ENCODE measurements at regions not wholly inside any gene's neighbourhood (a gene's known extent, or its start where the extent isn't known, plus 50 kb on each side); places are given as distances from the start of the nearest gene placed in this dataset.

GRCh38 chr1:36653850-36654249, 171.1 kb upstream of the CSF3R start:
- Histone ChIP-seq H3K4me1 (ENCODE audit: insufficient read depth, low read length, poor library complexity, severe bottlenecking) (no peaks in the 10 kb centered on the region), H3K36me3 (ENCODE audit: insufficient read depth, low read length, poor library complexity, severe bottlenecking) (no peaks in the 10 kb centered on the region), H3K27me3 (replicated peaks; ENCODE audit: insufficient read depth, low read depth, low read length, poor library complexity) (peaks cover 26% of the 10 kb centered on the region), H3K9me3 (ENCODE audit: low read depth, low read length, poor library complexity, severe bottlenecking) (no peaks in the 10 kb centered on the region), H3K27ac (ENCODE audit: low read depth, low read length, poor library complexity, severe bottlenecking) (no peak overlapping the region), H3K4me3 (ENCODE audit: low read depth, low read length, poor library complexity, severe bottlenecking) (no peak overlapping the region)
- POLR2A ChIA-PET (ENCODE audit: low non-redundant PET): no interaction called here
- DNase-seq (ENCODE audit: low spot score): peak; percentile 8
- CTCF ChIA-PET: no interaction called here
- intact Hi-C loops (cut with micrococcal nuclease; ENCODE audit: unreplicated experiment): no loop called here
- TF ChIP-seq CTCF (conservative IDR thresholded peaks at IDR 0.05; ENCODE audit: low read depth, low read length) (no peak), EZH2 (IDR thresholded peaks at IDR 0.05; ENCODE audit: borderline replicate concordance, low read depth, low read length, poor library complexity, severe bottlenecking) (no peak)
- no TSS peak for BruUV-seq (replicated peaks)

- ChIA-PET POLR2A (ENCODE audit: low non-redundant PET) (no interaction called here), CTCF (no interaction called here)
- TF ChIP-seq CTCF (conservative IDR thresholded peaks at IDR 0.05; ENCODE audit: low read depth, low read length) (no peak), EZH2 (IDR thresholded peaks at IDR 0.05; ENCODE audit: borderline replicate concordance, low read depth, low read length, poor library complexity, severe bottlenecking) (no peak)
- Histone ChIP-seq H3K4me1 (ENCODE audit: insufficient read depth, low read length, poor library complexity, severe bottlenecking) (no peaks in the 10 kb centered on the region), H3K9me3 (ENCODE audit: low read depth, low read length, poor library complexity, severe bottlenecking) (no peaks in the 10 kb centered on the region), H3K27me3 (replicated peaks; ENCODE audit: insufficient read depth, low read depth, low read length, poor library complexity) (peaks cover 38% of the 10 kb centered on the region), H3K27ac (ENCODE audit: low read depth, low read length, poor library complexity, severe bottlenecking) (no peak overlapping the region), H3K4me3 (ENCODE audit: low read depth, low read length, poor library complexity, severe bottlenecking) (no peak overlapping the region), H3K36me3 (ENCODE audit: insufficient read depth, low read length, poor library complexity, severe bottlenecking) (no peaks in the 10 kb centered on the region)
- DNase-seq (ENCODE audit: low spot score): no peak
- no TSS peak for BruUV-seq (replicated peaks)
- intact Hi-C loops (cut with micrococcal nuclease; ENCODE audit: unreplicated experiment): no loop called here
Measured at GRCh38 chr1:36652586-36652985, 169.9 kb upstream of the CSF3R start.

- POLR2A ChIA-PET (ENCODE audit: low non-redundant PET): no interaction called here
- Histone ChIP-seq H3K4me3 (ENCODE audit: low read depth, low read length, poor library complexity, severe bottlenecking) (no peak overlapping the region), H3K27me3 (replicated peaks; ENCODE audit: insufficient read depth, low read depth, low read length, poor library complexity) (peaks cover 43% of the 10 kb centered on the region), H3K9me3 (ENCODE audit: low read depth, low read length, poor library complexity, severe bottlenecking) (no peaks in the 10 kb centered on the region), H3K27ac (ENCODE audit: low read depth, low read length, poor library complexity, severe bottlenecking) (no peak overlapping the region), H3K36me3 (ENCODE audit: insufficient read depth, low read length, poor library complexity, severe bottlenecking) (no peaks in the 10 kb centered on the region), H3K4me1 (ENCODE audit: insufficient read depth, low read length, poor library complexity, severe bottlenecking) (no peaks in the 10 kb centered on the region)
- CTCF ChIA-PET: no interaction called here
- intact Hi-C loops (cut with micrococcal nuclease; ENCODE audit: unreplicated experiment): no loop called here
- BruUV-seq (replicated peaks): no TSS peak
- TF ChIP-seq EZH2 (IDR thresholded peaks at IDR 0.05; ENCODE audit: borderline replicate concordance, low read depth, low read length, poor library complexity, severe bottlenecking): no peak
- TF ChIP-seq CTCF (conservative IDR thresholded peaks at IDR 0.05; ENCODE audit: low read depth, low read length): no peak
- no peak for DNase-seq (ENCODE audit: low spot score)
Measured at GRCh38 chr1:36652011-36652410, 169.3 kb upstream of the CSF3R start.

Data from A673 (cell line).